ENCODE measurements at regions not wholly inside any gene's neighbourhood (a gene's known extent, or its start where the extent isn't known, plus 50 kb on each side); places are given as distances from the start of the nearest gene placed in this dataset.

DNA sequence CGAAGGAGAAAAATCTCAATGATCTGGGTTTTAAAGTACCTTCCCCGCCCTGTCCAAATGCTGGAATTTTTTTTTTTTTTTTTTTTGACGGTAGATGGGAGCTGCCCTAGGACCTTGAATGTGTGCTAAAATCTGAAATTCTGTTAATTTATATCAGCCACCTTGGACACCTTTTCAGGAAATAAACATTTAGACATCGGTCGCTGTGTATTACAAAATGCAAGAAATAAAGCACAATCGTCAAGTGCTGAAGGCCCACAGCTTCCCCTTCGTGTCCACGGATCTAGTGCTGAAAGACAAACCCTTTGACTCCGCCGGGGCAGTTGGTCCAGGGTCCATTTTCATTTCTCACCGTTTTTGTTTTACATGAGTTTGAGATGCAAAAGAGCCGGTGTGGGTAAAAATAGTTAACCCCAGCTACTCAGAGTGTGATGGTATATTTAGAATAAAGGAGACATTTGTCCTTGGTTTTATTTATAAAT, 90.2 kb upstream of the CHD2 start:
- Histone ChIP-seq H3K27me3 (no peaks in the 10 kb centered on the region), H3K36me3 (no peaks in the 10 kb centered on the region), H3K9me3 (no peaks in the 10 kb centered on the region), H3K4me1 (peaks cover 0 to 40% (median 29%) of the 10 kb centered on the region in 4 donors), H3K27ac (peak overlapping the region; percentile 90 to 98 (median 94)), H3K4me3 (peak overlapping the region; percentile 51 to 66 (median 54))
- peak; percentile 80 for DNase-seq
- intact Hi-C loops (cut with DNase I), result loop anchor here (1.0 to 5.0 kb wide), 5 partner anchors 21 to 262 kb away; no protein-coding TSS in a partner anchor
- 3 to 5% methylated on average over 12 of the region's 12 CpGs for WGBS, 2 donors
- TF ChIP-seq EP300 (IDR thresholded peaks at IDR 0.05), result no peak
- TF ChIP-seq POLR2AphosphoS5 (IDR thresholded peaks at IDR 0.05), result no peak

DNA sequence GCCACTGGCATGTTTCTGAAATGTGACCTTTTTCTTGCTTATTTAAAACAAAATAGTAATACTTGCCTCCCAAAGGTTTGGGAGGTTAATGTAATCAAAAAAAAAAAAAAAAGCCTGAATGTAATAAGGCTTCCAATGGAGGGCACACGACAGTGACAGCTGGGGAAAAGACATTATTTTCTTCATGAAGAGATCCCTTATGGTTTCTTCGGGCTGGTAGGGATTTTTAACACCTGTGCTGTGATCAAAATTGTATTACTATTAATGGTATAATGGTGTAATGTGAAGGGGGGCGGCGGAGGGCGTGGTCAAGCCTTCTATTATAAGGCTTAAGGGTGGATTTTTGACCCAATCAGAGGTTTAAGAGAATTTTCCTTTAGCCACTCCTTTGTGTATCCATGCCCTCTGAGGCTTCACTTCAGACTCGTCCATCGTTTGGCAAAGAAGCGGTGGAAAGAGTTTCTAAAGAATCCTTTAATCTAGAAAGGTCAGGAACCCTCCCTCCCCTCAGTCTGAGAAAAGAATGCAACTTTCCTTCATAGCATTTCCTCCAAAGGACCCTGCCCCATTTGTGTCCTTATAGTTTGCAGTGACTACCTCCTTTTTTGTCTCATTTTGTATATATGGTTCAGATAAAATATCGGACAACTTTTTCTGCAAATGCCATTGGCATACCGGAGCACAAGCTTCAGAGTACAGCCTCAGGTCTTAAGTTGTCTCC, 89.5 kb upstream of the CHD2 start:
- DNase-seq, result peak; percentile 84
- 5 to 16% methylated on average over 10 of the region's 10 CpGs for WGBS, 2 donors

DNA sequence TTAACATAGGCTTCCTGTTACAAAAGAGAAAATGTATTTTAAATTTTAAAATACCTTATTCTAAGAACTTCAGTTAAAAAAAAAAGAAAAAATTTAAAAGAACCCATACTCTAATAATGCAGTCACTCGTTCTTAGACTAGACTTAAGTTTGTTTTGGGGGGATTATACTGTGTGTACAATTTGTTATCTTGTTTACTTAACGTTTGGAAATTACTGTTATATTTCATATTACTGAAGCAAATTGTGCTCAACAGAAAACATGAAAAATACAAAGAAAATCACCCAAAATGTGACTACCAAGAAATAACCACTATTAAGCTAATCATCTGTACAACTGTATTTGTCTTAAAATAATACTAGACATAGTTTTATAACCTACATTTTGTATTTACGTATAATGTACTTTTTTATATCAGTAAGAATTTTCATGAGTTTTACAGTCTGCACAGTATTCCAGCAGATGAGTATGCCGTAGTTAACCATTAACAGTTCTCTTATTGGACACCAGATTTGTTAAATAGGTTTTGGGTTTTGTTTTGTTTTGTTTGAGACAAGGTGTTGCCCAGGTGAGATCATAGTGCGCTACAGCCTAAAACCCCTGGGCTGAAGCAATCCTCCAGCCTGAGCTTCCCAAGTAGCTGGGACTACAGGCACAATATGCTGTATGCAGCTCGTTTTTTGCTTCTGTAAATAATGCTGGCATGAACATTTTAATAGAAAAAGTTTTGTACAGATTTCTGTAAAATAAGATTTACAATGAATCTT, 88.8 kb upstream of the CHD2 start:
- no peaks in the 10 kb centered on the region for H3K36me3 ChIP-seq
- peak overlapping the region; percentile 90 to 98 (median 94) for H3K27ac ChIP-seq
- H3K9me3 ChIP-seq, result no peaks in the 10 kb centered on the region
- H3K4me1 ChIP-seq, result peaks cover 0 to 36% (median 28%) of the 10 kb centered on the region in 4 donors
- WGBS, 2 donors, result 12 to 52% methylated on average over 6 of the region's 6 CpGs
- no peak for TF ChIP-seq POLR2AphosphoS5 (IDR thresholded peaks at IDR 0.05)
- H3K27me3 ChIP-seq, result no peaks in the 10 kb centered on the region
- intact Hi-C loops (cut with DNase I), result loop anchor here (1.0 to 2.0 kb wide), 2 partner anchors 8 to 19 kb away; no protein-coding TSS in a partner anchor
- peak overlapping the region; percentile 18 to 66 (median 54) for H3K4me3 ChIP-seq
- DNase-seq, result no peak

More for the DNA sequence above, 89.5 kb upstream of the CHD2 start:
- intact Hi-C loops (cut with DNase I), result loop anchor here (1.0 to 2.0 kb wide), 2 partner anchors 9 to 20 kb away; no protein-coding TSS in a partner anchor
- Histone ChIP-seq H3K4me1 (peaks cover 0 to 36% (median 28%) of the 10 kb centered on the region in 4 donors), H3K27ac (peak overlapping the region; percentile 90 to 98 (median 94)), H3K9me3 (no peaks in the 10 kb centered on the region), H3K27me3 (no peaks in the 10 kb centered on the region), H3K36me3 (no peaks in the 10 kb centered on the region), H3K4me3 (peak overlapping the region; percentile 18 to 66 (median 54))
- TF ChIP-seq, protein P1, sequence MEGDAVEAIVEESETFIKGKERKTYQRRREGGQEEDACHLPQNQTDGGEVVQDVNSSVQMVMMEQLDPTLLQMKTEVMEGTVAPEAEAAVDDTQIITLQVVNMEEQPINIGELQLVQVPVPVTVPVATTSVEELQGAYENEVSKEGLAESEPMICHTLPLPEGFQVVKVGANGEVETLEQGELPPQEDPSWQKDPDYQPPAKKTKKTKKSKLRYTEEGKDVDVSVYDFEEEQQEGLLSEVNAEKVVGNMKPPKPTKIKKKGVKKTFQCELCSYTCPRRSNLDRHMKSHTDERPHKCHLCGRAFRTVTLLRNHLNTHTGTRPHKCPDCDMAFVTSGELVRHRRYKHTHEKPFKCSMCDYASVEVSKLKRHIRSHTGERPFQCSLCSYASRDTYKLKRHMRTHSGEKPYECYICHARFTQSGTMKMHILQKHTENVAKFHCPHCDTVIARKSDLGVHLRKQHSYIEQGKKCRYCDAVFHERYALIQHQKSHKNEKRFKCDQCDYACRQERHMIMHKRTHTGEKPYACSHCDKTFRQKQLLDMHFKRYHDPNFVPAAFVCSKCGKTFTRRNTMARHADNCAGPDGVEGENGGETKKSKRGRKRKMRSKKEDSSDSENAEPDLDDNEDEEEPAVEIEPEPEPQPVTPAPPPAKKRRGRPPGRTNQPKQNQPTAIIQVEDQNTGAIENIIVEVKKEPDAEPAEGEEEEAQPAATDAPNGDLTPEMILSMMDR (IDR thresholded peaks at IDR 0.05), result no peak
- peak; percentile 54 to 75 (median 64) for TF ChIP-seq POLR2AphosphoS5 (IDR thresholded peaks at IDR 0.05)
- peak in 1 of 2 donors; percentile 9 for TF ChIP-seq POLR2A (IDR thresholded peaks at IDR 0.05)
- TF ChIP-seq EP300 (IDR thresholded peaks at IDR 0.05), result no peak

DNA sequence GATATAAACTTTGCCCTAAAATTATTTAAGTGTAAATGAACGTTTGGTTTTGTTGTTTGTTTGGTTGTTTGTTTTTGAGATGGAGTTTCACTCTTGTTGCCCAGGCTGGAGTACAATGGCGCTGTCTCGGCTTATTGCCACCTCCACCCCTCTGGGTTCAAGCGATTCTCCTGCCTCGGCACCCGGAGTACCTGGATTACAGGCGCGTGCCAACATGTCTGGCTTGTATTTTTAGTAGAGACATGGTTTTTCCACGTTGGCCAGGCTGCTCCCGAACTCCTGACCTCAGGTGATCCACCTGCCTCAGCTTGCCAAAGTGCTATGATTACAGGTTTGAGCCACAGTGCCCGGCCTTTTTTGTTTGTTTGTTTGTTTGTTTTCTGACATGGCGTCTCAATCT, 87.9 kb upstream of the CHD2 start:
- no peak for DNase-seq
- Histone ChIP-seq H3K9me3 (no peaks in the 10 kb centered on the region), H3K4me1 (peaks cover 0 to 36% (median 28%) of the 10 kb centered on the region in 4 donors), H3K4me3 (no peak overlapping the region), H3K27me3 (no peaks in the 10 kb centered on the region), H3K36me3 (no peaks in the 10 kb centered on the region), H3K27ac (peak overlapping the region in 3 of 4 donors; percentile 90 to 98 (median 98))
- intact Hi-C loops (cut with DNase I), result no loop called here
- TF ChIP-seq EP300 (IDR thresholded peaks at IDR 0.05), result no peak
- no peak for TF ChIP-seq POLR2AphosphoS5 (IDR thresholded peaks at IDR 0.05)
- no peak for TF ChIP-seq POLR2A (IDR thresholded peaks at IDR 0.05)
- TF ChIP-seq, protein P1 (IDR thresholded peaks at IDR 0.05), result no peak
- WGBS, 2 donors, result 20 to 64% methylated on average over 12 of the region's 12 CpGs

DNA sequence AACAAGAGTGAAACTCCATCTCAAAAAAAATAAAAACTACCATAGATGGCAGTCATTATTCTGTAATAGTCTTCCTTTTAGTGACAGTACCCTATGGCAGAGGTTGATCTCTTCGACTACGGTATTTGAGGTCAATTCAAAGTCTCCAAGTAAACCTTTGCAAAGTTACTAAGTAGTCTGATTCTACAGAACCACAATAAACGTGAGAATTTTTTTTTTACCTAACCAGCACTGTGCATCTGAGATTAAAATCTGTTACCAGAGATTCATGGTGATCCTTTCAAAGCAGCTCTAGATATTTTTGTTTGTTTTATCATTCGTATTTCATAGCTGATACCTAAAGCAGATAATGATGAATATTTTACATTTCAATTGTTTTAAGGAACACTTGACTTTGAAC, 86.6 kb upstream of the CHD2 start:
- Histone ChIP-seq H3K4me3 (no peak overlapping the region), H3K27me3 (no peaks in the 10 kb centered on the region), H3K36me3 (no peaks in the 10 kb centered on the region), H3K9me3 (no peaks in the 10 kb centered on the region), H3K4me1 (peaks cover 0 to 28% (median 20%) of the 10 kb centered on the region in 4 donors), H3K27ac (no peak overlapping the region)
- DNase-seq, result no peak
- TF ChIP-seq EP300 (IDR thresholded peaks at IDR 0.05), result no peak
- no peak for TF ChIP-seq POLR2AphosphoS5 (IDR thresholded peaks at IDR 0.05)
- no peak for TF ChIP-seq POLR2A (IDR thresholded peaks at IDR 0.05)
- TF ChIP-seq, protein P1 (IDR thresholded peaks at IDR 0.05), result no peak
- 68 to 76% methylated on average over 4 of the region's 4 CpGs for WGBS, 2 donors
- intact Hi-C loops (cut with DNase I), result no loop called here
